HEK293T (cell line): ENCODE measurements at regions not wholly inside any gene's neighbourhood (a gene's known extent, or its start where the extent isn't known, plus 50 kb on each side); places are given as distances from the start of the nearest gene placed in this dataset.

Experiments used
- CTCF ChIA-PET: fragments of 350-600 bp; formaldehyde crosslinking; extraction: SDS; loops from one replicate; lab custom pipeline; 2021; ENCODE audit warnings: antibody characterized with exemption, inconsistent platforms; lab: Yijun Ruan, JAX
- POLR2A ChIA-PET: fragments of 350-600 bp; formaldehyde crosslinking; extraction: SDS; loops from one replicate; lab custom pipeline; 2020; ENCODE audit warnings: antibody characterized with exemption, inconsistent platforms; lab: Yijun Ruan, JAX
- DNase-seq: peaks from one replicate; pipeline ENCODE4 v3.0.0; 2012; ENCODE audit warnings: mixed read lengths; ENCODE audit errors: extremely low spot score
- ARNT ChIP-seq: fragments of 450-650 bp; IDR thresholded peaks from 2 replicates; pipeline ENCODE4 v1.6.1; 2017; ENCODE audit warnings: mild to moderate bottlenecking
- BHLHE40 ChIP-seq: fragments of 450-650 bp; IDR thresholded peaks from 2 replicates; pipeline ENCODE4 v1.6.1; 2016; ENCODE audit warnings: mild to moderate bottlenecking, moderate library complexity, borderline replicate concordance
- CTBP1 ChIP-seq: fragments of 450-650 bp; IDR thresholded peaks from 2 replicates; pipeline ENCODE4 v1.6.1; 2016; ENCODE audit warnings: borderline replicate concordance
- ELF4 ChIP-seq: fragments of 450-650 bp; IDR thresholded peaks from 2 replicates; pipeline ENCODE4 v1.6.1; 2017; ENCODE audit warnings: antibody characterized with exemption
- FOXA1 ChIP-seq: fragments of 450-650 bp; IDR thresholded peaks from 2 replicates; pipeline ENCODE4 v1.6.1; 2016; ENCODE audit warnings: mild to moderate bottlenecking
- FOXK2 ChIP-seq: fragments of 450-650 bp; IDR thresholded peaks from 2 replicates; pipeline ENCODE4 v1.6.1; 2016; ENCODE audit warnings: mild to moderate bottlenecking
- FOXM1 ChIP-seq: fragments of 450-650 bp; IDR thresholded peaks from 2 replicates; pipeline ENCODE4 v1.6.1; 2017; ENCODE audit warnings: mild to moderate bottlenecking, borderline replicate concordance
- HDGF ChIP-seq: fragments of 450-650 bp; IDR thresholded peaks from 2 replicates; pipeline ENCODE4 v1.6.1; 2017; ENCODE audit warnings: antibody characterized with exemption, borderline replicate concordance
- L3MBTL2 ChIP-seq: fragments of 450-650 bp; conservative IDR thresholded peaks from 2 replicates; pipeline ENCODE4 v1.6.1; 2016; ENCODE audit warnings: mild to moderate bottlenecking
- LEF1 ChIP-seq: fragments of 450-650 bp; IDR thresholded peaks from 2 replicates; pipeline ENCODE4 v1.6.1; 2017; ENCODE audit warnings: mild to moderate bottlenecking, borderline replicate concordance
- NFRKB ChIP-seq: fragments of 450-650 bp; IDR thresholded peaks from 2 replicates; pipeline ENCODE4 v1.6.1; 2016; ENCODE audit warnings: mild to moderate bottlenecking, moderate library complexity
- SP1 ChIP-seq: fragments of 450-650 bp; IDR thresholded peaks from 2 replicates; pipeline ENCODE4 v1.6.1; 2017
- SUZ12 ChIP-seq: fragments of 450-650 bp; IDR thresholded peaks from 2 replicates; pipeline ENCODE4 v1.6.1; 2016; ENCODE audit warnings: mild to moderate bottlenecking
- TARDBP ChIP-seq: fragments of 450-650 bp; IDR thresholded peaks from 2 replicates; pipeline ENCODE4 v1.6.1; 2016
- ZNF384 ChIP-seq: fragments of 450-650 bp; IDR thresholded peaks from 2 replicates; pipeline ENCODE4 v1.6.1; 2016
- TF ChIP-seq, protein P1 (sequence below): fragments of 450-650 bp; IDR thresholded peaks from 2 replicates; pipeline ENCODE4 v1.6.1; 2016

DNA sequence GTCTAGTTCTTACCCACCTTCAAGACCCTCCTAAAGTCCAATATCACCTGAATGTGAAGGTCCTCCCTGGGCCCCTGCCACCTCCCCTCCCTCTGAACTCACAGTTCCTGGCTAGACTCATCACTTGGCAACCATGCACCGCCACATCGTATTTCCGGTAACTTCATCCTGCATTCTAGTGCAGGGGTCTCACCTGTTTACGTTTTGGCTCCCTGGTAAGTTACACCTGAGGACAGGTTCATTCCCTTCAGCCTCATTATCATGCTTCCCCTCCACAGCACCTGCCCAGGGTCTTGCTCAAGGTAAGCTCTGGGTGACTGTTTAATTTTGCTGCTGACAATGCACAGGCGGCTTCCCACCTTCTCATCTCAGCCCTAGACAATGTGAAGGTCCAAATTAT lies 93.1 kb downstream of the MIS18A start:
- TF ChIP-seq SUZ12 (no peak), FOXA1 (no peak), HDGF (no peak), NFRKB (no peak), FOXK2 (no peak), L3MBTL2 (no peak), FOXM1 (no peak), ELF4 (no peak), TARDBP (no peak), SP1 (no peak), LEF1 (no peak), ZNF384 (no peak), BHLHE40 (no peak), ARNT (no peak), CTBP1 (no peak)
- TF ChIP-seq, protein P1, sequence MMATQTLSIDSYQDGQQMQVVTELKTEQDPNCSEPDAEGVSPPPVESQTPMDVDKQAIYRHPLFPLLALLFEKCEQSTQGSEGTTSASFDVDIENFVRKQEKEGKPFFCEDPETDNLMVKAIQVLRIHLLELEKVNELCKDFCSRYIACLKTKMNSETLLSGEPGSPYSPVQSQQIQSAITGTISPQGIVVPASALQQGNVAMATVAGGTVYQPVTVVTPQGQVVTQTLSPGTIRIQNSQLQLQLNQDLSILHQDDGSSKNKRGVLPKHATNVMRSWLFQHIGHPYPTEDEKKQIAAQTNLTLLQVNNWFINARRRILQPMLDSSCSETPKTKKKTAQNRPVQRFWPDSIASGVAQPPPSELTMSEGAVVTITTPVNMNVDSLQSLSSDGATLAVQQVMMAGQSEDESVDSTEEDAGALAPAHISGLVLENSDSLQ, result no peak
- DNase-seq, result no peak
- CTCF ChIA-PET, result no interaction called here

DNA sequence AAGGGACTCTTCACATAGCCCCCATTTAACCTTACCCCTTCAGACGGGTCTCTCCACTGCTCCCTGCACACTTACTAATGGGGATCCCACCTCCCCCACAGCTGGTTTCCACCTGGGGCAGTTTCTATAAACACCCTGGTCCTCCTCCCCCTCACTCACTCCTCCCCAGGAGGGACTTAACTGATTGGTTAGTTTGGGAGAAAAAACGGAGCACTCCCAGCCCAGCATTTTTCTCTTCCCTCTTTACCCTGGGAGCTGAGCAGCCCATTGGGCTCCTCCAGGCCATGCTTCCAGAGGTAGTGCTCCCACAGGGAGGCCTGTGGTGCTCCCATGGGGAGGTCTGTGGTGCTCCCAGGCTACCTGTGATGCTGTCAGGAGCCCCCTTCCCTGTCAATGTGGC lies 93.7 kb downstream of the MIS18A start:
- no peak for DNase-seq
- ChIA-PET CTCF (no interaction called here), POLR2A (no interaction called here)
- TF ChIP-seq ZNF384, result no peak
- TF ChIP-seq ARNT, result no peak
- TF ChIP-seq CTBP1, result no peak
- no peak for TF ChIP-seq SP1

More for the DNA sequence above, 93.1 kb downstream of the MIS18A start:
- POLR2A ChIA-PET, result no interaction called here

DNA sequence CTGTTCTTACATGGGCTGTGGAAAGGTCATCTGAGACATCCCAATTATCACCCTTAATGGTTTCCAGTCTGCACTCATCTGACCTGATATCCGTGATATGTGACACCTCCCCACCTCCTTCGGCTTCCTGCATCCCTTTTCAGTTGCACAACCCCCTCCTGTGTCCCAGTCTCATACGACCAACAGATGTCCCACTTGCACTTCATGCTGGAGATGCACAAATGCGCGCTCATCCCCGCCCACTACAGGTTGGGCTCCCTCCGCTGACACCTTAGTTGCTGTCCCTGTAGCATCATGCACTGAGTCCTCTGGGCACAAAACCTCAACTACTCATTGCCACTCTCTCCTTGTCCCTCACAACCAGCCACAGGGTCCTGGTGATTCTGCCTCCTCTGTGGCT lies 94.4 kb downstream of the MIS18A start:
- ChIA-PET CTCF (no interaction called here), POLR2A (no interaction called here)
- TF ChIP-seq ZNF384, result no peak
- TF ChIP-seq FOXK2, result no peak
- no peak for TF ChIP-seq ARNT
- no peak for TF ChIP-seq SP1
- no peak for TF ChIP-seq FOXA1
- TF ChIP-seq TARDBP, result no peak
- TF ChIP-seq BHLHE40, result no peak
- no peak for DNase-seq

DNA sequence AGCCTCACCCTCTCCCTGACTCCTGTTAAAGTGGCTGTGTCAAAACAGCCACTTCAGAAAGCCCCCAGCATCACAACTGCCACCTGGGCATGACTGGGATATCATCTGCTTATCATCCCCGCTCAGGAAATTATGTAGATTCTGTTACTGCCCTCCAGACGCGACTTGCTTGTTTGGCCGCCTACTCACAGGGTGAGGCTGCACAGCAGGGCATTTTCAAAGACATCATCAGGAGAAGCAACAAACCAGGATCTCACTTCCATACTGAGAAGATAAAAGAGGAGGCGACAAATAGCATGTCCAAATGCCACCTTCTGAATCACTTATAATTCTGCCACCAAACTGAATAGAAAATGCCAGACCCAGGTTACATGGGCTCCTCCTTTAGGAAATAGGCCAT lies 94.8 kb downstream of the MIS18A start:
- ChIA-PET CTCF (no interaction called here), POLR2A (no interaction called here)
- no peak for DNase-seq
- TF ChIP-seq, protein P1, result no peak
- no peak for TF ChIP-seq HDGF
- no peak for TF ChIP-seq TARDBP
- no peak for TF ChIP-seq FOXA1
- TF ChIP-seq SP1, result no peak
- TF ChIP-seq L3MBTL2, result no peak

DNA sequence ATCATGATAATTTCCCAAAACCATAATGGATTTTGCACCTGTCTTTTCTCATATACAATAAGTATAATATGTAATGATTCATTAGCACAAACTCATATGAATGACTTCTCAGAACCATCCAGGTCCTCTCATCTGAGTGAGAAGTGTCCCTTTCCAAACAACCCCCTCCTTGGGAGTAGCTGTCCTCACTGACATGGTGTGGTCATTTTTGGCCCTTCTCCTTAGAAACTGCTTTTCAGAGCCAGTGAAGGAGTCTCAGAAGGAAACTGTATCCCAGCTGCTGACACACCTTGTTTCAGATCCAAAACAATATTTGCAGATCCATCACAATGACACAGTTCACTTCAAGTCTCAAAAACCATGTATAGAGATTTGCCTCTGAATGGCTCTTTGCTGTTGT lies 95.5 kb downstream of the MIS18A start:
- DNase-seq, result no peak
- ChIA-PET CTCF (interaction anchor here (1.3 kb wide), 1 partner anchor 12 kb away, joined by 3 read pairs; no protein-coding TSS in a partner anchor), POLR2A (no interaction called here)
- TF ChIP-seq CTBP1, result no peak

DNA sequence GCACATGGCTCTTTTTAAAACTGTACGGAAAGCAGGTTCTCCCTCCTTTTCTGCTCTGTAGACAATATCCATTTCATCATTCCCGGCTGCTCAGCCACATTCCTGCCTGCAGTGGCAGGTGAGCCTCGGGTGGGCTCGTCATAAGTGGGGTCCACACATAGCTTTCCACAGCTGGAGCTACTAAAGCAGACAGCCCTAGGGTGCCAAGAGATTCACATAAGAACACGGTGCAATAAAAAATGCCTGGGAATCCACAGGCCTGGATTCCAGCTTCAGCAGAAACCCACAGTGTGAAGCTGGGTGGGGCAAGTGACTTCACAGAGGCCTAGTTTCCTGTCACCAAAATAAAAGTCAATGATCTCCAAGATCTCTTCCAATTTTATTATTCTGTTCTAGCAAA lies 96.4 kb downstream of the MIS18A start:
- CTCF ChIA-PET, result interaction anchor here (1.3 kb wide), 1 partner anchor 13 kb away, joined by 3 read pairs; no protein-coding TSS in a partner anchor
- no peak for TF ChIP-seq L3MBTL2
- no peak for TF ChIP-seq CTBP1
- no peak for TF ChIP-seq LEF1
- TF ChIP-seq FOXA1, result no peak
- no peak for TF ChIP-seq SP1
- no peak for TF ChIP-seq HDGF
- no peak for TF ChIP-seq ARNT
- no peak for TF ChIP-seq TARDBP
- TF ChIP-seq FOXK2, result no peak
- no peak for TF ChIP-seq ZNF384
- no peak for TF ChIP-seq ELF4
- TF ChIP-seq SUZ12, result no peak
- no peak for TF ChIP-seq BHLHE40
- TF ChIP-seq NFRKB, result no peak
- no peak for TF ChIP-seq FOXM1
- TF ChIP-seq, protein P1, result no peak
- POLR2A ChIA-PET, result no interaction called here
- DNase-seq, result no peak

DNA sequence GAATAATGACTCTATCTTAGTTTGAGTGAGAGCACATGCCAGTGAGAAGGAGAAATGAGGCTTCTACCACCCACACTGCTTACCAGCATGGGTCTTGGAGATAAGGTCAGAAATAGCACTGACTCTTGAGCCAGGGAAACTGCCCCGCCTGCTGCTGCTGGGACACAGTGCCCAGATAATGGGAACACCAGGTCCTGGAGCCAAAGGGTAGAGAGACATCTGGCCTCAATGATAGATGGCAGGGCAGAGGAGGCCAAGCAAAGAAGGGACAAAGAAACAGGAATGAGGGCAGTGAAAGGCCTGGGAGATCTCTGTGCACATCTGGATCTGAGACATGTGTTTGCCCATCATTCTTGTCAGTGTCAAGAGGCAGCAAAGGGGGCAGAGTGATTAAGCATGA lies 97.4 kb downstream of the MIS18A start:
- no peak for DNase-seq
- ChIA-PET CTCF (no interaction called here), POLR2A (no interaction called here)
- no peak for TF ChIP-seq FOXA1
- no peak for TF ChIP-seq NFRKB
- TF ChIP-seq ZNF384, result no peak
- TF ChIP-seq SP1, result no peak
- TF ChIP-seq LEF1, result no peak
- no peak for TF ChIP-seq HDGF
- TF ChIP-seq TARDBP, result no peak
- TF ChIP-seq, protein P1, result no peak
- no peak for TF ChIP-seq CTBP1
- TF ChIP-seq L3MBTL2, result no peak
- no peak for TF ChIP-seq ELF4
